Choroid plexus epithelial cell (primary cell): ENCODE measurements at regions not wholly inside any gene's neighbourhood (a gene's known extent, or its start where the extent isn't known, plus 50 kb on each side); places are given as distances from the start of the nearest gene placed in this dataset.
"Not testable (repeated sequence)": the region's sequence is repeated elsewhere in the genome, so short reads cannot be mapped to it uniquely, and the experiment has no call there.

Experiments used
- DNase-seq: peaks from one replicate; pipeline ENCODE4 v3.0.0-alpha.2; 2010; ENCODE audit warnings: low read depth
- H3K4me3 ChIP-seq: 2 replicates; pipeline ENCODE4 v1.5.1; 2011; ENCODE audit warnings: low read depth, mild to moderate bottlenecking, control low read depth, low read length, moderate library complexity
- TF ChIP-seq, protein P1 (sequence below): conservative IDR thresholded peaks from 2 replicates; pipeline ENCODE4 v1.5.1; 2011; ENCODE audit warnings: low read depth, mild to moderate bottlenecking, control low read depth, inconsistent platforms, low read length, moderate library complexity

DNA sequence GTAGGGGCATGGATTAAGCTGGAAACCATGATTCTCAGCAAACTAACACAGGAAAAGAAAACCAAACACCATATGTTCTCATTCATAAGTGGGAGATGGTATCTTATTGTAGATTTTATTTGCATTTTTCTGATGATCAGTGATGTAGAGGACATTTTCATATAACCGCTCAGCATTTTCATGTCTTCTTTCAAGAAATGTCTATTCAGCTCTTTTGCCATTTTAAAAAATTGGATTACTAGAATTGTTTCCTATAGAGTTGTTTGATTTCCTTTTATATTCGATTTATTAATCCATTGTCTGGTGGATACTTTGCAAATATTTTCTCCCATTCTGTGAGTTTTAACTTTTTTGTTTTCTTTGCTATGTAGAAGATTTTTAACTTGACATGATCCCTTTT is 682.2 kb upstream of the BCHE start:
- no peak overlapping the region for H3K4me3 ChIP-seq
- DNase-seq, result no peak
- TF ChIP-seq, protein P1, sequence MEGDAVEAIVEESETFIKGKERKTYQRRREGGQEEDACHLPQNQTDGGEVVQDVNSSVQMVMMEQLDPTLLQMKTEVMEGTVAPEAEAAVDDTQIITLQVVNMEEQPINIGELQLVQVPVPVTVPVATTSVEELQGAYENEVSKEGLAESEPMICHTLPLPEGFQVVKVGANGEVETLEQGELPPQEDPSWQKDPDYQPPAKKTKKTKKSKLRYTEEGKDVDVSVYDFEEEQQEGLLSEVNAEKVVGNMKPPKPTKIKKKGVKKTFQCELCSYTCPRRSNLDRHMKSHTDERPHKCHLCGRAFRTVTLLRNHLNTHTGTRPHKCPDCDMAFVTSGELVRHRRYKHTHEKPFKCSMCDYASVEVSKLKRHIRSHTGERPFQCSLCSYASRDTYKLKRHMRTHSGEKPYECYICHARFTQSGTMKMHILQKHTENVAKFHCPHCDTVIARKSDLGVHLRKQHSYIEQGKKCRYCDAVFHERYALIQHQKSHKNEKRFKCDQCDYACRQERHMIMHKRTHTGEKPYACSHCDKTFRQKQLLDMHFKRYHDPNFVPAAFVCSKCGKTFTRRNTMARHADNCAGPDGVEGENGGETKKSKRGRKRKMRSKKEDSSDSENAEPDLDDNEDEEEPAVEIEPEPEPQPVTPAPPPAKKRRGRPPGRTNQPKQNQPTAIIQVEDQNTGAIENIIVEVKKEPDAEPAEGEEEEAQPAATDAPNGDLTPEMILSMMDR, result no peak

DNA sequence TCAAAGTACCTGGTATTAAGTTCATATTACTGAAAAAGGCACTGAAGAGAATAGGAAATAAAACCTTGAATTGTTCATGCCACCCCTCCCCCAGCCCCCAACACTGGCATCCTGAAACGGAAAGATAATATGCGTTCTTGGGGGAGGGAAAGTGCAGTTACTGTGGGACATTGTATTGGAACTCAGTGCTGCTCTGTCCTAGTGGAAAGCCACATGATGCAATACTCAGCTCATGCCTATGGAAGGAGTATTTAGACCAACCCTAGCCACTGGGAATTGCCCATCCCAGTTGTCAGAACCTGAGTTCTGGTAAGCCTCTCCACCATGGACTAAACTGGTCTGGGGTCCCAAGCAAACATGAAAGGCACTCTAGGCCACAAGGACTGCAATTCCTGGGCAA is 680.8 kb upstream of the BCHE start:
- DNase-seq, result no peak
- H3K4me3 ChIP-seq, result no peak overlapping the region
- TF ChIP-seq, protein P1, result no peak

DNA sequence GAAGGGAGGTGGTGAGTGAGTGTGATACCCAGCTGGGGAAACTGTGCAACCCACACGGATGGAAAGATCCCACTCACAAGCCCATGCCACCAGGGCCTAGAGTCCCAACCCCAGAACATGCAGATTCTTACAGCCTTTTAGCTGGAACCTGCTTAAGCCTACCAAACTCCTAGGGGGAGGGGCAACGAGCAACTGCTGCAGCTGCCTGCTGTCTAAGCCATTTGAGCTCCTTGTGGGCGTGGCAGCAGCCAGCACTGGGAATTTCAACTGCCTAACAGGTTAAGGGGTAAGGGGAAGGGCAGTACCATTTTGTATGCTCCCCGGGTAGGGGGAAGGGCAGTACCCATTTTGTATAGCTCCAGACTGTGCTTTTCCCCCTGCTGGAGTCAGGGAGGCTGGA is 673.2 kb upstream of the BCHE start:
- DNase-seq, result no peak
- TF ChIP-seq, protein P1, result no peak
- H3K4me3 ChIP-seq, result no peak overlapping the region

DNA sequence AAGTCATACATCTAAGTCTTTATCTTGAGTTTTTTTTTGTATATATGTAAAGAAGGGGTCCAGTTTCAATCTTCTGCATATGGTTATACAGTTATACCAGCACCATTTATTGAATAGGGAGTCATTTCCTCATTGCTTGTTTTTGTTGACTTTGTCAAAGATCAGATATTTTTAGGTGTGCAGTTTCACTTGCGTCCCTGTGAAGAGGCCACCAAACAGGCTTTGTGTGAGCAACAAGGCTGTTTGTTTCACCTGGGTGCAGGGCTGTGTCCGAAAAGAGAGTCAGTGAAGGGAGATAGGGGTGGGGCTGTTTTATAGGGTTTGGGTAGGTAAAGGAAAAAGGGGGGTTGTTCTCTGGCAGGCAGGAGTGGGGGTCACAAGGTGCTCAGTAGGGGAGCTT is 663.2 kb upstream of the BCHE start:
- not testable (repeated sequence) for DNase-seq, H3K4me3 ChIP-seq

DNA sequence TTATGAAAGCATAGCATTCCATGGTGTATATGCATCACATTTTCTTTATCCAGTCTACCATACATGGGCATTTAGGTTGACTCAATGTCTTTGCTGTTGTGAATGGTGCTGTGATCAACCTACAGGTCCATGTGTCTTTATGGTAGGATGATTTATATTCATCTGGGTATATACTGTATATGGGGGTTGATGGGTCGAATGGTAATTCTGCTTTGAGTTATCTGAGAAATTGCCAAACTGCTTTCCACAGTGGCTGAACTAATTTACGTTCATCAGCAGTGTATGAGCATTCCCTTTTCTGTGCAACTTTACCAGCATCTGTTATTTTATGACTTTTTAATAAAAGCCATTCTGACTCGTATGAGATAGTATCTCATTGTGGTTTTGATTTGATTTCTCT is 662.4 kb upstream of the BCHE start:
- DNase-seq, result no peak
- H3K4me3 ChIP-seq, result no peak overlapping the region
- TF ChIP-seq, protein P1, result no peak

DNA sequence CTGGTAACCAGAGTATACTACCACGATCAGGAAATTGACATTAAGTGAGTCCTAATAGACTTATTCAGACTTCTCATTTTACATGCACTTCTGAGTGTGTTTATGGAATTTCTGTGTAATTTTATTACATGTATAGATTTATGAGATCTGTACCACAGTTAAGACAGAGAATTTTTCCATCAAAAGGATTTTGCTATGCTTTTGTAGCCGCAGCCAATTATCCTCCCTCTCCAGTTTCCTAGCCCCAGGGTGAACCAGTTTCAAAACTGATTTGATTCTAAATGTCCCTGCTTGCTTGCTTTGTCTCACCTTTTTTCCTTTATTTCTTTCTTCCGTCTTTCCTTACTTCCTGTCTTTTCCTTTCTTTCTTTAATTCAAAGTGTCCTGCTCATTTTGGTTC is 661.2 kb upstream of the BCHE start:
- DNase-seq, result no peak
- no peak overlapping the region for H3K4me3 ChIP-seq
- TF ChIP-seq, protein P1, result no peak

DNA sequence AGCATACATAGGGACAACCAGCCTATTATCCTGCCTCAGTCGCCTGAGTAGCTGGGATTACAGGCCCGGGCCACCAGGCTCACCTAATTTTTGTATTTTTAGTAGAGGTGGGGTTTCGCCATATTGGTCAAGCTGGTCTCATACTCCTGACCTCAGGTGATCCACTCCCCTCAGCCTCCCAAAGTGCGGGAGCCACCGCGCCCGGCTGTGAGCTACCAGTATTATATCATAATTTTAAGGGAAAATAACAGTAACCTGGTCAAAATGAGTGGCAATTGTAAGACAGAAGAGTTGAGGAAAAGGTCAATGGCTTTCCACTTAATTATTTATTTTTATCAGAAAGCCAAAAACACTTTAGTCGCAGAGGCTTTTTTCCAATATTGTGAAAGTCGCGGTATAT is 652.6 kb upstream of the BCHE start:
- no peak overlapping the region for H3K4me3 ChIP-seq
- TF ChIP-seq, protein P1, result no peak
- no peak for DNase-seq
